Right atrium auricular region (tissue), 2 donors: ENCODE measurements at regions not wholly inside any gene's neighbourhood (a gene's known extent, or its start where the extent isn't known, plus 50 kb on each side); places are given as distances from the start of the nearest gene placed in this dataset.

Experiments
- DNase-seq: peaks from one replicate; pipeline ENCODE4 v3.0.0-alpha.2; 2019; ENCODE audit warnings: low spot score
- H3K27ac ChIP-seq, 2 donors: fragments of 200-600 bp; sonication (generic); 1 replicate in 1 of 2; 2 replicates in 1 of 2; pipeline ENCODE4 v1.5.1; 2016 to 2019
- H3K27me3 ChIP-seq, 2 donors: fragments of 200-600 bp; sonication (generic); one replicate each; pipeline versions ENCODE4 v1.5.1 to v1.6.0; 2017 to 2019
- H3K36me3 ChIP-seq: fragments of 200-600 bp; sonication (generic); one replicate; pipeline ENCODE4 v1.5.1; 2016
- H3K4me1 ChIP-seq, 2 donors: fragments of 200-600 bp; sonication (generic); one replicate each; pipeline versions ENCODE4 v1.5.1 to v1.6.0; 2017 to 2019
- H3K4me3 ChIP-seq, 2 donors: fragments of 200-600 bp; sonication (generic); 1 replicate in 1 of 2; 2 replicates in 1 of 2; pipeline ENCODE4 v1.5.1; 2017 to 2019; ENCODE audit warnings: mild to moderate bottlenecking in 1 of 2, moderate library complexity in 1 of 2
- H3K9me3 ChIP-seq, 2 donors: fragments of 200-600 bp; sonication (generic); one replicate each; pipeline ENCODE4 v1.5.1; 2019
- CTCF ChIP-seq, 2 donors: fragments of 200-600 bp; sonication (generic); IDR thresholded peaks; one replicate each; pipeline ENCODE4 v1.5.1; 2019; ENCODE audit warnings: antibody characterized with exemption in 2 of 2

- H3K27me3 ChIP-seq = no peaks in the 10 kb centered on the region
- DNase-seq = no peak
- TF ChIP-seq CTCF (IDR thresholded peaks at IDR 0.05) = no peak
- H3K4me3 ChIP-seq = no peak overlapping the region
- no peak overlapping the region for H3K27ac ChIP-seq
- no peaks in the 10 kb centered on the region for H3K4me1 ChIP-seq
- no peaks in the 10 kb centered on the region for H3K36me3 ChIP-seq
- H3K9me3 ChIP-seq = no peaks in the 10 kb centered on the region
Measured at GRCh38 chr9:118569148-118569547, 800.1 kb downstream of the BRINP1 start.

GRCh38 chr9:118570066-118570465 is 799.2 kb downstream of the BRINP1 start:
- TF ChIP-seq CTCF (IDR thresholded peaks at IDR 0.05) = no peak
- DNase-seq = no peak
- no peaks in the 10 kb centered on the region for H3K9me3 ChIP-seq
- no peaks in the 10 kb centered on the region for H3K27me3 ChIP-seq
- H3K4me1 ChIP-seq = no peaks in the 10 kb centered on the region
- H3K36me3 ChIP-seq = no peaks in the 10 kb centered on the region
- H3K4me3 ChIP-seq = no peak overlapping the region
- no peak overlapping the region for H3K27ac ChIP-seq

GRCh38 chr9:118575341-118576070 is 793.7 kb downstream of the BRINP1 start:
- DNase-seq = no peak
- H3K4me1 ChIP-seq = no peaks in the 10 kb centered on the region
- H3K27ac ChIP-seq = no peak overlapping the region
- H3K9me3 ChIP-seq = no peaks in the 10 kb centered on the region
- TF ChIP-seq CTCF (IDR thresholded peaks at IDR 0.05) = no peak
- H3K27me3 ChIP-seq = no peaks in the 10 kb centered on the region
- no peaks in the 10 kb centered on the region for H3K36me3 ChIP-seq
- H3K4me3 ChIP-seq = no peak overlapping the region

GRCh38 chr9:118577121-118577520 is 792.1 kb downstream of the BRINP1 start:
- H3K4me1 ChIP-seq = no peaks in the 10 kb centered on the region
- H3K9me3 ChIP-seq = no peaks in the 10 kb centered on the region
- H3K4me3 ChIP-seq = no peak overlapping the region
- no peak overlapping the region for H3K27ac ChIP-seq
- H3K36me3 ChIP-seq = no peaks in the 10 kb centered on the region
- no peak for TF ChIP-seq CTCF (IDR thresholded peaks at IDR 0.05)
- no peaks in the 10 kb centered on the region for H3K27me3 ChIP-seq
- DNase-seq = no peak

GRCh38 chr9:118578467-118578866 is 790.8 kb downstream of the BRINP1 start:
- Histone ChIP-seq H3K36me3 (no peaks in the 10 kb centered on the region), H3K27ac (no peak overlapping the region), H3K4me1 (no peaks in the 10 kb centered on the region), H3K27me3 (no peaks in the 10 kb centered on the region), H3K4me3 (no peak overlapping the region), H3K9me3 (no peaks in the 10 kb centered on the region)
- no peak for TF ChIP-seq CTCF (IDR thresholded peaks at IDR 0.05)
- no peak for DNase-seq

GRCh38 chr9:118583414-118583813 is 785.8 kb downstream of the BRINP1 start:
- TF ChIP-seq CTCF (IDR thresholded peaks at IDR 0.05) = no peak
- H3K27me3 ChIP-seq = no peaks in the 10 kb centered on the region

More at GRCh38 chr9:118583414-118583813, 785.8 kb downstream of the BRINP1 start:
- no peaks in the 10 kb centered on the region for H3K36me3 ChIP-seq
- no peaks in the 10 kb centered on the region for H3K9me3 ChIP-seq
- H3K4me3 ChIP-seq = no peak overlapping the region
- H3K4me1 ChIP-seq = no peaks in the 10 kb centered on the region
- no peak overlapping the region for H3K27ac ChIP-seq
- no peak for DNase-seq
